ENCODE measurements at regions not wholly inside any gene's neighbourhood (a gene's known extent, or its start where the extent isn't known, plus 50 kb on each side); places are given as distances from the start of the nearest gene placed in this dataset.

DNA sequence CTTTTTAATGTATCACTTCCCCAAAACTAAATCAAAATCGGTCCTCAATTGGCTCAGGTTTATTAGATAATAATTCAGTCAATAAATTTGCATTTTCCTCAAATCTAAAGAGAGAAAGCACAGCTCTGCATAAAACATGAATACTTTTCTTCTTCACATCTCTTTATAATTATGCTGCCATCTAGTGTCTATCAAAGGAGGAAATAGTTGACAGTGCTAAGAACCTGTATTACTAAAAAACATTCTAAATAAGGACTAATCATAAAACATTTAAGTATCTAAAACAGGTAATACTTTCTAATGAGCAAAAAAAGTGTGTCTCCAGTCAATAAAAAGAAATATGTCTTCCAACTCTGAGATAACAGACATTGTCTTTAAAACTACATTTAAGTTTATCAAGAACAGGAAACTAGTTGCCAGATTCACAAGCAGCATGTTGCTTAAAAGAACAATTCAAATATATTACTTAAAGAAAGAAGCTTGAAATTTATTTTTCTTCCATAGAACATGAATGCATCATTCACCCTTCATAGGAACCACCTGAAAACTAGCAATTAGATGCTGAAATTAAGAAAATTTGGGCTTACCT is 56.5 kb upstream of the DST start:
- H3K27me3 Mint-ChIP-seq (ENCODE audit: insufficient read depth, low read depth, poor library complexity), result peaks cover 3% of the 10 kb centered on the region
- Histone ChIP-seq H3F3A (replicated peaks; ENCODE audit: low read depth) (no peaks in the 10 kb centered on the region), H3K4me1 (ENCODE audit: insufficient read depth) (no peaks in the 10 kb centered on the region), H4K20me1 (replicated peaks; ENCODE audit: insufficient read depth) (0 out of 2 replicates have a peak, but pooled peaks cover 4% of the 10 kb centered on the region), H3K27me3 (ENCODE audit: insufficient read depth) (no peaks in the 10 kb centered on the region), H3K4me2 (no peak overlapping the region), H2AFZ (no peak overlapping the region), H3K36me3 (ENCODE audit: insufficient read depth) (no peaks in the 10 kb centered on the region; the same call in 1 of the 2 replicates), H3K27ac (ENCODE audit: low read depth) (no peak overlapping the region), H3K9me2 (ENCODE audit: insufficient read depth) (no peaks in the 10 kb centered on the region), H3K4me3 (no peak overlapping the region), H3K79me2 (replicated peaks; ENCODE audit: insufficient read depth) (peaks cover 16% of the 10 kb centered on the region)
- no peak for ATAC-seq
- H3K4me1 Mint-ChIP-seq, result peaks cover 3% of the 10 kb centered on the region; the same call in 1 of the 3 replicates
- peaks cover 27% of the 10 kb centered on the region for H3K36me3 Mint-ChIP-seq (ENCODE audit: low read depth)
- peaks cover 4% of the 10 kb centered on the region; the same call in 1 of the 3 replicates for H3K9me3 Mint-ChIP-seq
- TF ChIP-seq, protein P1, sequence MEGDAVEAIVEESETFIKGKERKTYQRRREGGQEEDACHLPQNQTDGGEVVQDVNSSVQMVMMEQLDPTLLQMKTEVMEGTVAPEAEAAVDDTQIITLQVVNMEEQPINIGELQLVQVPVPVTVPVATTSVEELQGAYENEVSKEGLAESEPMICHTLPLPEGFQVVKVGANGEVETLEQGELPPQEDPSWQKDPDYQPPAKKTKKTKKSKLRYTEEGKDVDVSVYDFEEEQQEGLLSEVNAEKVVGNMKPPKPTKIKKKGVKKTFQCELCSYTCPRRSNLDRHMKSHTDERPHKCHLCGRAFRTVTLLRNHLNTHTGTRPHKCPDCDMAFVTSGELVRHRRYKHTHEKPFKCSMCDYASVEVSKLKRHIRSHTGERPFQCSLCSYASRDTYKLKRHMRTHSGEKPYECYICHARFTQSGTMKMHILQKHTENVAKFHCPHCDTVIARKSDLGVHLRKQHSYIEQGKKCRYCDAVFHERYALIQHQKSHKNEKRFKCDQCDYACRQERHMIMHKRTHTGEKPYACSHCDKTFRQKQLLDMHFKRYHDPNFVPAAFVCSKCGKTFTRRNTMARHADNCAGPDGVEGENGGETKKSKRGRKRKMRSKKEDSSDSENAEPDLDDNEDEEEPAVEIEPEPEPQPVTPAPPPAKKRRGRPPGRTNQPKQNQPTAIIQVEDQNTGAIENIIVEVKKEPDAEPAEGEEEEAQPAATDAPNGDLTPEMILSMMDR (conservative IDR thresholded peaks at IDR 0.05; ENCODE audit: low read depth in 2 of 2), result peak in 1 of 2 experiments; percentile 63; a peak in 3 of 4 replicates
- no peak for TF ChIP-seq ZNF331 (CRISPR knock-in tag; IDR thresholded peaks at IDR 0.05; ENCODE audit: low read depth)
- H3K4me3 Mint-ChIP-seq, result no peak overlapping the region
- H3K27ac Mint-ChIP-seq, result no peak overlapping the region
- DNase-seq (ENCODE audit: low spot score), result no peak

DNA sequence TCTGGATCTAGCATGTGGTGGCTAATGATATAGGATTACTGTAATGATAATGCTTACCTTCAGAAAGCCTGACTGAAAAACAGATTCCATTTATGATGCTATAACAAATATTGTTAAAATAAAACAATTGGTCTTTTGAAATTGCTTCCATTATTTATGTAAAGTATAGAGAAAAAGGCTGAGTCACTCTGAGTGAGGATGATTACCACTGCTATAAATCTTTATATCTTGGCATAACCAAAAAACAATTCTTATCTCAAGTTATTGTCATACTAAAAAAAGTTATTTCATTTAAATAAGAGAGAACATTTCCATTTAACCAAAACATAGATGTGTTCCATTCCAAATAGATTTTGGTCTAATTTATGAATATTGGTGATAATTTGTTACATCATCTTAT is 53.0 kb upstream of the DST start:
- 0 out of 2 replicates have a peak, but pooled peaks cover 4% of the 10 kb centered on the region for H4K20me1 ChIP-seq (replicated peaks; ENCODE audit: insufficient read depth)

More for the DNA sequence above, 53.0 kb upstream of the DST start:
- H3K4me1 Mint-ChIP-seq, result peaks cover 21% of the 10 kb centered on the region
- no peaks in the 10 kb centered on the region for H3K27me3 ChIP-seq (ENCODE audit: insufficient read depth)
- no peak overlapping the region for H3K4me3 ChIP-seq
- TF ChIP-seq ZNF462 (CRISPR knock-in tag; IDR thresholded peaks at IDR 0.05) (no peak), ETS1 (IDR thresholded peaks at IDR 0.05) (no peak), CREB1 (CRISPR knock-in tag; IDR thresholded peaks at IDR 0.05; ENCODE audit: low read depth) (no peak)
- H3K4me1 ChIP-seq (ENCODE audit: insufficient read depth), result peaks cover 15% of the 10 kb centered on the region; the same call in 1 of the 2 replicates
- H3K27me3 Mint-ChIP-seq (ENCODE audit: insufficient read depth, low read depth, poor library complexity), result peaks cover 3% of the 10 kb centered on the region
- H2AFZ ChIP-seq, result no peak overlapping the region
- no peaks in the 10 kb centered on the region; the same call in 1 of the 2 replicates for H3K79me2 ChIP-seq (replicated peaks; ENCODE audit: insufficient read depth)
- no peak for ATAC-seq
- no peak overlapping the region for H3K4me3 Mint-ChIP-seq
- no peak overlapping the region for H3K4me2 ChIP-seq
- no peak overlapping the region for H3K27ac ChIP-seq (ENCODE audit: low read depth)
- H3K27ac Mint-ChIP-seq, result no peak overlapping the region
- no peaks in the 10 kb centered on the region for H3F3A ChIP-seq (replicated peaks; ENCODE audit: low read depth)
- peaks cover 22% of the 10 kb centered on the region for H3K36me3 Mint-ChIP-seq (ENCODE audit: low read depth)
- no peaks in the 10 kb centered on the region; the same call in 1 of the 2 replicates for H3K36me3 ChIP-seq (ENCODE audit: insufficient read depth)
- H3K9me2 ChIP-seq (ENCODE audit: insufficient read depth), result no peaks in the 10 kb centered on the region
- no peak for DNase-seq (ENCODE audit: low spot score)
- no peaks in the 10 kb centered on the region for H3K9me3 Mint-ChIP-seq

Measured in GM23338 (cell line).